WTC11 (cell line): ENCODE measurements at regions not wholly inside any gene's neighbourhood (a gene's known extent, or its start where the extent isn't known, plus 50 kb on each side); places are given as distances from the start of the nearest gene placed in this dataset.

Experiments used
- ATAC-seq: fragments of 200-7000 bp; cut with Tn5 transposase; 2 replicates; pipeline ENCODE4 v1.10.0; 2021; ENCODE audit warnings: mild to moderate bottlenecking, moderate library complexity
- CTCF ChIA-PET: fragments of 300-600 bp; sonication (Branson Sonifier 250); formaldehyde crosslinking; loops from one replicate; lab custom pipeline; 2021; ENCODE audit warnings: antibody characterized with exemption; lab: Charles Lee
- POLR2A ChIA-PET: fragments of 350-600 bp; sonication (Branson Sonifier 250); formaldehyde crosslinking; loops from one replicate; lab custom pipeline; 2021; ENCODE audit warnings: antibody characterized with exemption; lab: Charles Lee
- DNase-seq: peaks from one replicate; pipeline ENCODE4 v3.0.0; 2021; ENCODE audit warnings: low spot score
- H3K27ac Mint-ChIP-seq: 2 replicates; pipeline ENCODE4 v1.8.0; 2021; ENCODE audit warnings: mixed read lengths
- H3K27me3 Mint-ChIP-seq: 2 replicates; pipeline ENCODE4 v1.8.0; 2021; ENCODE audit warnings: low read depth, mild to moderate bottlenecking, moderate library complexity, mixed read lengths
- H3K36me3 Mint-ChIP-seq: 2 replicates; pipeline ENCODE4 v1.8.0; 2021; ENCODE audit warnings: mixed read lengths
- H3K4me1 Mint-ChIP-seq: 2 replicates; pipeline ENCODE4 v1.8.0; 2022; ENCODE audit warnings: mixed read lengths
- H3K4me3 Mint-ChIP-seq: 2 replicates; pipeline ENCODE4 v1.8.0; 2021; ENCODE audit warnings: mild to moderate bottlenecking, moderate library complexity, mixed read lengths
- H3K9me3 Mint-ChIP-seq: 2 replicates; pipeline ENCODE4 v1.8.0; 2021; ENCODE audit warnings: mixed read lengths
- CREB1 ChIP-seq: sonication (generic); formaldehyde crosslinking; IDR thresholded peaks from 2 replicates; pipeline ENCODE4 v1.8.0; 2023; ENCODE audit warnings: mild to moderate bottlenecking, missing genetic modification reagents
- ELF4 ChIP-seq: sonication (generic); formaldehyde crosslinking; IDR thresholded peaks from 2 replicates; pipeline ENCODE4 v1.8.1; 2022; ENCODE audit warnings: low read depth, mild to moderate bottlenecking, moderate library complexity, missing genetic modification reagents
- JAZF1 ChIP-seq: fragments of 250-450 bp; sonication (Bioruptor Pico); IDR thresholded peaks from 2 replicates; pipeline ENCODE4 v1.9.0; 2021; ENCODE audit warnings: moderate library complexity, mild to moderate bottlenecking, inconsistent platforms
- NR1H2 ChIP-seq: sonication (generic); formaldehyde crosslinking; IDR thresholded peaks from 2 replicates; pipeline ENCODE4 v1.9.0; 2021; ENCODE audit warnings: mild to moderate bottlenecking, moderate library complexity, missing genetic modification reagents
- OVOL2 ChIP-seq: fragments of 250-450 bp; sonication (Bioruptor Pico); IDR thresholded peaks from 2 replicates; pipeline ENCODE4 v1.9.0; 2021; ENCODE audit warnings: mild to moderate bottlenecking, borderline replicate concordance
- SMAD4 ChIP-seq: sonication (generic); formaldehyde crosslinking; IDR thresholded peaks from 2 replicates; pipeline ENCODE4 v1.8.0; 2022; ENCODE audit warnings: mild to moderate bottlenecking, missing genetic modification reagents
- ZNF121 ChIP-seq: sonication (generic); formaldehyde crosslinking; IDR thresholded peaks from 2 replicates; pipeline ENCODE4 v1.8.0; 2023; ENCODE audit warnings: missing genetic modification reagents
- ZNF423 ChIP-seq: fragments of 250-450 bp; sonication (Bioruptor Pico); IDR thresholded peaks from 2 replicates; pipeline ENCODE4 v2.1.2; 2022; ENCODE audit warnings: mild to moderate bottlenecking, moderate library complexity
- TF ChIP-seq, protein P1 (sequence below): sonication (generic); formaldehyde crosslinking; IDR thresholded peaks from 2 replicates; pipeline ENCODE4 v1.8.1; 2022; ENCODE audit warnings: low read depth, mild to moderate bottlenecking, moderate library complexity, missing genetic modification reagents, borderline replicate concordance
- TF ChIP-seq, protein P2 (sequence below): fragments of 200-600 bp; IDR thresholded peaks from 2 replicates; pipeline ENCODE4 v1.8.0; 2022; ENCODE audit warnings: antibody characterized with exemption
- TF ChIP-seq, protein P3 (sequence below): sonication (generic); formaldehyde crosslinking; IDR thresholded peaks from 2 replicates; pipeline ENCODE4 v1.8.1; 2022; ENCODE audit warnings: missing genetic modification reagents, borderline replicate concordance
- TF ChIP-seq, protein P4 (sequence below): fragments of 250-450 bp; sonication (Bioruptor Pico); IDR thresholded peaks from 2 replicates; pipeline ENCODE4 v2.1.2; 2022; ENCODE audit warnings: mild to moderate bottlenecking, moderate library complexity
- TF ChIP-seq, protein P5 (sequence below): sonication (generic); formaldehyde crosslinking; conservative IDR thresholded peaks from 2 replicates; pipeline ENCODE4 v1.8.1; 2023; ENCODE audit warnings: mild to moderate bottlenecking, low read depth, missing genetic modification reagents, moderate library complexity
- TF ChIP-seq, protein P6 (sequence below): fragments of 250-450 bp; sonication (Bioruptor Pico); IDR thresholded peaks from 2 replicates; pipeline ENCODE4 v1.9.0; 2021; ENCODE audit warnings: mild to moderate bottlenecking

DNA sequence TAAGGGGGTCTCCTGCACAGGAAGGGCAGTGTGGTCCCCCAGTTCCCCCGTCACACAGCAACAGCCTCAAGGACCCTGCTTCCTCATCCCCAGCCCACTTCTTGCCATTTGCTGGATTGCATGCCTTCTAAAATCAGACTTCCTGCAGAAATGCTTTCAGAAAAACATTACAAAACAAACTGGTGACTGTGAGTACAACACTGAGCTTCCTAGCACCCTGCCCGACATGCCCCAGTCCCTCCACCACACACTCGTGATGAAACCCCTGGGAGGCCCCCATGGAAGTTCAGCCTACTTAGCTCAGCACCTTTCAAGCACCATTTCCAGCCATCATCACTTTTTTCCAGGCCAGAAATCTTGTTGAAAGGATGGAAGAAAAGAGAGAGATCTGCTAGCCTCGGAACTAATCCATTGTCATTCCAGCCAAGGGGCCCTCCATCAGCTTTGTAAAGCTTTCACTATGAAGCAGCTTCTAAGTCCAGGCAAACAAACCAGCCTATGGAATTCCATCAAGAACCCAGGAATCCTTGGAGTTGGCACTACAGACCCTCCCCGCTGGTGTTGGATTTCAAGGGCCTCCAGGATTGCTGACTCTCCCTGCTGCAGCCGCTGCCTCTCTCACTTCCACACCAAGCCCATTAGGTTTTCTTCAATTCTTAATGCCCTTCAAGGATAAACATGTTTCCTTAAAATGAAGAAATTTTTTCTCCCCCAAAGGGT lies 114.6 kb downstream of the C5orf15 start (continued):
- TF ChIP-seq, protein P1, sequence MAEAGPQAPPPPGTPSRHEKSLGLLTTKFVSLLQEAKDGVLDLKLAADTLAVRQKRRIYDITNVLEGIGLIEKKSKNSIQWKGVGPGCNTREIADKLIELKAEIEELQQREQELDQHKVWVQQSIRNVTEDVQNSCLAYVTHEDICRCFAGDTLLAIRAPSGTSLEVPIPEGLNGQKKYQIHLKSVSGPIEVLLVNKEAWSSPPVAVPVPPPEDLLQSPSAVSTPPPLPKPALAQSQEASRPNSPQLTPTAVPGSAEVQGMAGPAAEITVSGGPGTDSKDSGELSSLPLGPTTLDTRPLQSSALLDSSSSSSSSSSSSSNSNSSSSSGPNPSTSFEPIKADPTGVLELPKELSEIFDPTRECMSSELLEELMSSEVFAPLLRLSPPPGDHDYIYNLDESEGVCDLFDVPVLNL, result no peak
- TF ChIP-seq, protein P2, sequence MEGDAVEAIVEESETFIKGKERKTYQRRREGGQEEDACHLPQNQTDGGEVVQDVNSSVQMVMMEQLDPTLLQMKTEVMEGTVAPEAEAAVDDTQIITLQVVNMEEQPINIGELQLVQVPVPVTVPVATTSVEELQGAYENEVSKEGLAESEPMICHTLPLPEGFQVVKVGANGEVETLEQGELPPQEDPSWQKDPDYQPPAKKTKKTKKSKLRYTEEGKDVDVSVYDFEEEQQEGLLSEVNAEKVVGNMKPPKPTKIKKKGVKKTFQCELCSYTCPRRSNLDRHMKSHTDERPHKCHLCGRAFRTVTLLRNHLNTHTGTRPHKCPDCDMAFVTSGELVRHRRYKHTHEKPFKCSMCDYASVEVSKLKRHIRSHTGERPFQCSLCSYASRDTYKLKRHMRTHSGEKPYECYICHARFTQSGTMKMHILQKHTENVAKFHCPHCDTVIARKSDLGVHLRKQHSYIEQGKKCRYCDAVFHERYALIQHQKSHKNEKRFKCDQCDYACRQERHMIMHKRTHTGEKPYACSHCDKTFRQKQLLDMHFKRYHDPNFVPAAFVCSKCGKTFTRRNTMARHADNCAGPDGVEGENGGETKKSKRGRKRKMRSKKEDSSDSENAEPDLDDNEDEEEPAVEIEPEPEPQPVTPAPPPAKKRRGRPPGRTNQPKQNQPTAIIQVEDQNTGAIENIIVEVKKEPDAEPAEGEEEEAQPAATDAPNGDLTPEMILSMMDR, result no peak

DNA sequence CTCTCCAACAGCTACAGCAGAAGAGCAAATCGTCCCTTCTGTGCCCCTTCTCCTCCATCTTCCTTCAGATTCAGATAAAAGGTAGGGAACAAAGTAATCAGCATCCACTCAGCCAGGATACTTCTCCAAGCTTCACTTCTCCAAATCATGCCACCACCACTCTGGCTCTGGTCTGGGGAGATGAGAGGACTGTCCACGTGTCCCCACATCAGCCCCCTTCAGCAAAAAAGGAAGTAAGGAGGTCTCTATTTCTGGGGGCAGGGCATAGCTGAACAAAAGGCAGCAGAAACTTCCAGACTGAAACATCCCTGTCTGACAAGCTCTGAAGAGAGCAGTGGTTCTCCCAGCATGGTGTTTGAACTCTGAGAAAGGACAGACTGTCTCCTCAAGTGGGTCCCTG lies 116.9 kb downstream of the C5orf15 start:
- Mint-ChIP-seq H3K36me3 (no peaks in the 10 kb centered on the region), H3K4me1 (0 out of 2 replicates have a peak, but pooled peaks cover 6% of the 10 kb centered on the region), H3K4me3 (no peak overlapping the region), H3K27me3 (no peaks in the 10 kb centered on the region), H3K27ac (no peak overlapping the region), H3K9me3 (peaks cover 23% of the 10 kb centered on the region)
- TF ChIP-seq, protein P3, sequence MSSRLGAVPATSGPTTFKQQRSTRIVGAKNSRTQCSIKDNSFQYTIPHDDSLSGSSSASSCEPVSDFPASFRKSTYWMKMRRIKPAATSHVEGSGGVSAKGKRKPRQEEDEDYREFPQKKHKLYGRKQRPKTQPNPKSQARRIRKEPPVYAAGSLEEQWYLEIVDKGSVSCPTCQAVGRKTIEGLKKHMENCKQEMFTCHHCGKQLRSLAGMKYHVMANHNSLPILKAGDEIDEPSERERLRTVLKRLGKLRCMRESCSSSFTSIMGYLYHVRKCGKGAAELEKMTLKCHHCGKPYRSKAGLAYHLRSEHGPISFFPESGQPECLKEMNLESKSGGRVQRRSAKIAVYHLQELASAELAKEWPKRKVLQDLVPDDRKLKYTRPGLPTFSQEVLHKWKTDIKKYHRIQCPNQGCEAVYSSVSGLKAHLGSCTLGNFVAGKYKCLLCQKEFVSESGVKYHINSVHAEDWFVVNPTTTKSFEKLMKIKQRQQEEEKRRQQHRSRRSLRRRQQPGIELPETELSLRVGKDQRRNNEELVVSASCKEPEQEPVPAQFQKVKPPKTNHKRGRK, result no peak
- no peak for TF ChIP-seq CREB1 (CRISPR knock-in tag)
- TF ChIP-seq, protein P1, result no peak
- TF ChIP-seq ZNF423 (CRISPR knock-in tag), result no peak
- TF ChIP-seq OVOL2 (CRISPR knock-in tag), result no peak
- TF ChIP-seq, protein P4, sequence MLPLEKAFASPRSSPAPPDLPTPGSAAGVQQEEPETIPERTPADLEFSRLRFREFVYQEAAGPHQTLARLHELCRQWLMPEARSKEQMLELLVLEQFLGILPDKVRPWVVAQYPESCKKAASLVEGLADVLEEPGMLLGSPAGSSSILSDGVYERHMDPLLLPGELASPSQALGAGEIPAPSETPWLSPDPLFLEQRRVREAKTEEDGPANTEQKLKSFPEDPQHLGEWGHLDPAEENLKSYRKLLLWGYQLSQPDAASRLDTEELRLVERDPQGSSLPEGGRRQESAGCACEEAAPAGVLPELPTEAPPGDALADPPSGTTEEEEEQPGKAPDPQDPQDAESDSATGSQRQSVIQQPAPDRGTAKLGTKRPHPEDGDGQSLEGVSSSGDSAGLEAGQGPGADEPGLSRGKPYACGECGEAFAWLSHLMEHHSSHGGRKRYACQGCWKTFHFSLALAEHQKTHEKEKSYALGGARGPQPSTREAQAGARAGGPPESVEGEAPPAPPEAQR, result no peak
- TF ChIP-seq, protein P5, sequence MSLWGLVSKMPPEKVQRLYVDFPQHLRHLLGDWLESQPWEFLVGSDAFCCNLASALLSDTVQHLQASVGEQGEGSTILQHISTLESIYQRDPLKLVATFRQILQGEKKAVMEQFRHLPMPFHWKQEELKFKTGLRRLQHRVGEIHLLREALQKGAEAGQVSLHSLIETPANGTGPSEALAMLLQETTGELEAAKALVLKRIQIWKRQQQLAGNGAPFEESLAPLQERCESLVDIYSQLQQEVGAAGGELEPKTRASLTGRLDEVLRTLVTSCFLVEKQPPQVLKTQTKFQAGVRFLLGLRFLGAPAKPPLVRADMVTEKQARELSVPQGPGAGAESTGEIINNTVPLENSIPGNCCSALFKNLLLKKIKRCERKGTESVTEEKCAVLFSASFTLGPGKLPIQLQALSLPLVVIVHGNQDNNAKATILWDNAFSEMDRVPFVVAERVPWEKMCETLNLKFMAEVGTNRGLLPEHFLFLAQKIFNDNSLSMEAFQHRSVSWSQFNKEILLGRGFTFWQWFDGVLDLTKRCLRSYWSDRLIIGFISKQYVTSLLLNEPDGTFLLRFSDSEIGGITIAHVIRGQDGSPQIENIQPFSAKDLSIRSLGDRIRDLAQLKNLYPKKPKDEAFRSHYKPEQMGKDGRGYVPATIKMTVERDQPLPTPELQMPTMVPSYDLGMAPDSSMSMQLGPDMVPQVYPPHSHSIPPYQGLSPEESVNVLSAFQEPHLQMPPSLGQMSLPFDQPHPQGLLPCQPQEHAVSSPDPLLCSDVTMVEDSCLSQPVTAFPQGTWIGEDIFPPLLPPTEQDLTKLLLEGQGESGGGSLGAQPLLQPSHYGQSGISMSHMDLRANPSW (CRISPR knock-in tag), result no peak
- no peak for TF ChIP-seq JAZF1 (CRISPR knock-in tag)
- no peak for TF ChIP-seq SMAD4 (CRISPR knock-in tag)
- TF ChIP-seq ZNF121 (CRISPR knock-in tag), result no peak
- TF ChIP-seq NR1H2, result no peak
- TF ChIP-seq ELF4 (CRISPR knock-in tag), result no peak
- TF ChIP-seq, protein P6, sequence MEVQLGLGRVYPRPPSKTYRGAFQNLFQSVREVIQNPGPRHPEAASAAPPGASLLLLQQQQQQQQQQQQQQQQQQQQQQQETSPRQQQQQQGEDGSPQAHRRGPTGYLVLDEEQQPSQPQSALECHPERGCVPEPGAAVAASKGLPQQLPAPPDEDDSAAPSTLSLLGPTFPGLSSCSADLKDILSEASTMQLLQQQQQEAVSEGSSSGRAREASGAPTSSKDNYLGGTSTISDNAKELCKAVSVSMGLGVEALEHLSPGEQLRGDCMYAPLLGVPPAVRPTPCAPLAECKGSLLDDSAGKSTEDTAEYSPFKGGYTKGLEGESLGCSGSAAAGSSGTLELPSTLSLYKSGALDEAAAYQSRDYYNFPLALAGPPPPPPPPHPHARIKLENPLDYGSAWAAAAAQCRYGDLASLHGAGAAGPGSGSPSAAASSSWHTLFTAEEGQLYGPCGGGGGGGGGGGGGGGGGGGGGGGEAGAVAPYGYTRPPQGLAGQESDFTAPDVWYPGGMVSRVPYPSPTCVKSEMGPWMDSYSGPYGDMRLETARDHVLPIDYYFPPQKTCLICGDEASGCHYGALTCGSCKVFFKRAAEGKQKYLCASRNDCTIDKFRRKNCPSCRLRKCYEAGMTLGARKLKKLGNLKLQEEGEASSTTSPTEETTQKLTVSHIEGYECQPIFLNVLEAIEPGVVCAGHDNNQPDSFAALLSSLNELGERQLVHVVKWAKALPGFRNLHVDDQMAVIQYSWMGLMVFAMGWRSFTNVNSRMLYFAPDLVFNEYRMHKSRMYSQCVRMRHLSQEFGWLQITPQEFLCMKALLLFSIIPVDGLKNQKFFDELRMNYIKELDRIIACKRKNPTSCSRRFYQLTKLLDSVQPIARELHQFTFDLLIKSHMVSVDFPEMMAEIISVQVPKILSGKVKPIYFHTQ (CRISPR knock-in tag), result no peak
- POLR2A ChIA-PET, result no interaction called here
- no peak for ATAC-seq
- CTCF ChIA-PET, result no interaction called here
- DNase-seq, result no peak
